Smooth muscle cell of the brain vasculature (primary cell): ENCODE measurements at regions not wholly inside any gene's neighbourhood (a gene's known extent, or its start where the extent isn't known, plus 50 kb on each side); places are given as distances from the start of the nearest gene placed in this dataset.

Source experiments
- DNase-seq: peaks from one replicate; pipeline ENCODE4 v3.0.0-alpha.2; 2012; ENCODE audit warnings: low read depth, low spot score

DNA sequence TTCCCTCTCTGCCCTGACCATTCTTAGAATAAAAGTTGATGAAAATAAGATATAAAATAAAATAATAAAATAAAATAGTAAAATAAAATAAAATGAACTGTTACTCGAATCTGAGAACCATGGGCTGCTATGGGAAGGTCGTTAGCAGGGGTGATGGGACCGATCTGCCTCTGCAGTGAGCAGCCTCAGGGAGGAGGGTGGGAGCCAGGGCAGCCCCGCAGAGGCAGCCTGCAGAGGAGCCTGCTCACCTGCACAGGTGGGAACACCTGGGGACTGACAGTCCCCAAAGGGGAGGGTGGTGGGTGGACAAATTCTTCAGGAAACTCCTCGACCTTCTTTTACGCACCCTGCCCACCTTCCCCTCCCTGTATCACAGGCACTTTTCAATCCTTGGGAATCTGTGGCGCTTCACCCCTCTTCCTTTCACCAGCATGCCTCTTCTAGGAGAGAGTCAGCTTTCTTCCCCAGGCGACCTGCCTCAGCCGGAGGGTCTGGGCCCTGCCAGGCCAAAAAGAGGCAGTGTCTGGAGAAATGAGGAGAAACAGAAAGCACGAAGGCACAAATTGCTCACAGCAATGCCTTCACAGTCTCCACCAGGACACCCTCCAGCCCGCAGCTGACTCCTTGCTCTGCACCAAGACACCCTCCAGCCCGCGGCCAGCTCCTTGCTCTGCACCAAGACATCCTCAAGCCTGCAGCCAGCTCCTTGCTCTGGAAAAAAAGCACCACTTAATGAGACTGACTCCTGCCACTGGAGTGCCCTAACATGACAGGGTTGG is 368.4 kb upstream of the SHH start:
- DNase-seq, result no peak

DNA sequence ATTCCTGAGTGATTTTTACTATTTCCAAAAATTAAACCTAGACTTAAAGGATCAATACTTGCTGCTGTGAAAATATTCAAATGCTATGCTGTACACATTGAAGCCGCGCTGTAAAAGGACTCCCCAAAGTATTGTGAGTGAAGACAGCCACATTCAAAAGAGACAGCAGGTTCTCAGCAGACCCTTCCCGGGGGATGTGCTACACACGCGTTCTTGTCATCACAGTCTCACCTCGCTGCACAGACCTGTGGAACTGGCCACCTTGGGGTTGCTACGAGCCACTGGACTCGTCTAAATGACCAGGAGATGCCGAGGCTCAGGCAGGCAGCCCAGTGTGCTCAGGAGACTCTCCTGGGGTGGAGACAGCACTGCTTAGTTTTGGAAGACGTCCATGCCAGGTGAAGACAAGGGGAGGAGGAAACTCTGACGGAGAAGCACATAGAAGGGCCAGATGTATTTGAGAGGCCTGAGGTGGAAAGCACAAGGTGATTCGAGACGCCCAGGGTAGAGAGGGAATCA is 367.7 kb upstream of the SHH start:
- DNase-seq, result no peak

DNA sequence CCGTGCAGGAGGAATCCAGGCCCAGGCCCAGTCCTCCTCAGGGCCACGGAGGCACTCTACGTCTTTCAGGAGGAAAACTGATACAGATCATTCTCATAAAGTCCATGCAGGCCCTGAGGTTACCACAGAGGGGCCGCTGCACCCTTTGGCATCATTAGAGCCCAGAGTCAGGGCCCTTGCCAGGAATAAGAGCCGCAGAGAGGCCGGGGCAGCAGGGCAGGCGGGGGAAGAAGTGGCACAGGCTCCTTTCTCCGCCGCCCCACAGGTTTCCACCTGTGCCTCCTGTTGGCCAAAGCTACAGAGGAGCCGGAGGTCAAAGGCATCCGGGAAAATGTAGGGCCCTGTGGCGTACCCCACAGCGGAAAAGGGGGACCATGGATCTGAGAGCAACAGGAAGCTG is 366.6 kb upstream of the SHH start:
- DNase-seq, result no peak

DNA sequence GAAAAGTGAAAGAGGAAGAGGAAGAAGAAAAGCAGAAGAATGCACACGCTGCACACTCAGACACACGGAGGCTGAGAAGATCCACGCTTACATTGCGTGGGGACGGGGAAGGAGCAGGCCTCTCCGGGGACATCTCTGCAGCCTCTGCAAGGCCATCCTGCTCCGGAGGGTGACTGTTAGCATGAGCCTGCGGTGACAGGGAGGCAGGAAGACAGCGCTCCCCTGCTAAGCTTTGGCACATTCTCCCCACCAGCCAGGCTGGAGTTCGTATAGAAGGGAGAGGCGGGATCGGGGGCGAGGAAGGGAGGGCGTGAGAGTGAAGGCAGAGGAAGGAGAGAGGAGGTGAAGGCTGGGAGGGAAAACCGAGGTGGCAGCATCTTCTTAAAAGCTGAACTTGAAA is 366.0 kb upstream of the SHH start:
- no peak for DNase-seq

DNA sequence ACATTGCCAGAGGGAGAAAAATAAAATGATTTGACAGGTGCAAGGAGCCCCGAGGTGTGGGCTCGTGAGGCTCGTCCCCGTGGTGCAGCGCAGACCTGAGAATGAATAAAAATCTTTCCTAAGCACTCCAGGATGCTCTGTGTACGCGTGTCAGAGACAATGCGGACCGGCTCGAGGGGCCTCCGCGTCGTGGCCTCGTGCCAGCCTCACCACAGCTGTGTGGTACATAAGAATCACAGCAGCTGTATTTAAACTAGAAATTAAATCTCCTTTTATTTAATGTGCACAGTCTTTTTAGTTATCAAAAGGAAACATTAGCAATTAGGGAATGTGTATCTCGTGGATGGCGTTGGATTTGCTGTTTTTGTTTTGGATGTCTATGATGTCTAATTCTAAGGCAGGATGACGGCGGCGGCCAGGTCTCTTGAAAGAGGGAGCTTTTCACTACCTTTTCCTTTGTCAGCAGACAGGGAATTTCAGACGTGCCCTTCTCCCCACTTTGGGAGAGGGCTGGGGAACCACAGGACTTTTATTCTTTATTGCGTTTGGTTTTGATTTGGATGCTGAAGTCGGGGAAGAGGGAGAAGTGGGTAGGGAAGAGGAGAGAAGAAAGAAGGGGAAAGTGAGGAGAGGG is 365.3 kb upstream of the SHH start:
- no peak for DNase-seq

DNA sequence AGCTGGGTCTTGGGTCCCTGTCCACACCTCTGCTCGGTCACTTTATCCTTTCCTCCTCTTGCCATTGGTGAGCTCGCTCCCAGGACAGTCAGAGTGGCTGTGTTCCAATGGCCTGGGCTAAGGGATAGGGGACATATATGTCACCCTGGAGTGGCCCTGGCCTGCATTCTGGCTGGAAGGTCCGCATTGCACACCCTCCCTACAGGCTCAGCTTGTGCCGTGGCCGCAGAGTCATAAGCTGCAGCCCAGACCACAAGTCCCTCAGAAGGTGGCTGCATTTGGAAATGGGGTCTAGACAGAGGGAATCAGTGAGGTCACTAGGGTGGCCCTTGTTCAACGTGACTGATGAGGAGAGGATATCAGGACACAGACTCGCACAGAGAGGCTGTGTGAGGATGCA is 363.8 kb upstream of the SHH start:
- no peak for DNase-seq

DNA sequence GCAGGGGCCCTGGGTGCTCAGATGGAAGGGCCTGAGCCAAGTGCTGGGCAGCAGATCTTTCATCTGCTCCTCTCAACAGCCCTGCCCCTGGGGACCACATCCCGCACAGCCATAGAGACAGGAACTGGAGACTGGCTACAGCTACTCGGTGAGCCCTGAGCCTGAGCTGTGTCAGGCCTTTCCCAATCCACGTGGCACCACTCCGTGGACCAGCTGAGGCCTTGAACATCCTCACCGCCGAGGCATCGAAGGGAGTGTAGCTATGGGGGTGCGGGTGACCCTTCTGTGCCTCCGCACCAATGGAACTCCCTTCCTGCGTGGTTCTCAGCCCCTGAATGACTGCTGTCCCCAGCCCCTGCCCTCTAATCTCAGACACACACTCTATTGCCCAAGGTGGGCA is 362.7 kb upstream of the SHH start:
- DNase-seq, result no peak

DNA sequence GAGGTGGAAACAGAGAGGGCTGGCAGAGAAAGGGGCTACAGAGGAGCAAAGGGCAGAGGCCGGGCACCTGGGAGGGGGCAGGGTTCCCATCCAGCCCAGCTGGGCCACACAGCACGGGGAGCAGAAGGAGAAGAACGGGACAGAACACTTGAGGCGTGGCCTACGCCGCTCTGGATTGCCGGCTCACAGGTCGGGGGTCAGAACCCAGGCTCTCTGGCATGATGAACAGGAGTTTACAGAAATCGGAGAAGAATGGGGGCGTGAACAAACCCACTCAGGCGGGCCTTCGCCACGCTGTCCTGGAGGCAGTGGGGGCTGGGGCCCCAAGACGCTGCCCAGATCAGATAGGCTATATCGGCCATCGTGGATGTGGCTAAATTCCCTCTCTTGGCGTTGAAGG is 362.2 kb upstream of the SHH start:
- DNase-seq, result no peak

DNA sequence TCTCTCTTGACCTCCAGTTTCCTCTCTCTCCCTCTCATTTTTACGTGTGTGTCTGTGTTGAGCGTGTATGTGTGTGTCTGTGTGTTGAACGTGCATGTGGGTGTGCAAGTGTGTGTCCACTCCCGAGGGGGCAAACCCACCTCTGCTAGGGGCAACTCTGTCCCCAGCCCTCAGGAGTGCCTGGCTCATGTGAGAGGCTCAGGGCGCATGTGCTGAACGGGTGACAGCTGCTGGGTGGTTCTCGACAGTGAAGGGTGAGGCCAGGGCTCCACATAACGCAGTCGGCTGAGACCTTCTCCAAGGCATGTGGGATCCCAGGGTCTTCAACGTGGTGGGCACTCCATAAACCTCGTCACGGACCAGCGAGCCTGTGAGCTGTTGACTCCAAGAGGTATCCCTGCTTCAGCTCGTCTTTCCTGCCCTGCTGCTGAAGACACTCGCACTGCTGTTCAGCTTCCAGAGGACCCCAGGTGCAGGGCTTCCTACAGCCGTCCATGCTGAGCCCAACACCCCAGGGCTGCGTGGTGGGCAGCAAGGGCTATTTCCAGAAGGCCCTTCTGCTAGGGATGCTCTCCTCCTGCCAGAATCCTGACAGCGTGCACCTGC is 361.6 kb upstream of the SHH start:
- no peak for DNase-seq

DNA sequence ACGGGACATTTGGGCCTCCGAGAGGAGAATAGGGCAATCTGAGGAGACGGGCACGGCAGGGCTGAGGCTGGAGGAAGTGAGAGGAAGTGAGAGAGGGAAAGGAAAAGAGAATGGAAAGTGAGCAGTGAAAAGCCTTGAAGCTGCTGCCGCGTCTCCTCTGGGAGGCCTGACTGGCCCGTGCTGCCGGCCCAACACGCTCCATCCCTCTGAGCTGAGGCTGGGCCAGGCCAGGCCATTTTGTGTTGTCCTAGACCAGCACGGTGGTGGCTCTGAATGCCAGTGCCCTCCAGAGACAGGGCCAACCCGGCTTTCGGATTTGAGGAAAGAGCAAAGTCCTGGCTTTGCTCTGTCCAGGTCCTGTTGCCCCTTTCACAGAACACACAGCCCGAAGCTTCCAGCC is 361.1 kb upstream of the SHH start:
- no peak for DNase-seq

DNA sequence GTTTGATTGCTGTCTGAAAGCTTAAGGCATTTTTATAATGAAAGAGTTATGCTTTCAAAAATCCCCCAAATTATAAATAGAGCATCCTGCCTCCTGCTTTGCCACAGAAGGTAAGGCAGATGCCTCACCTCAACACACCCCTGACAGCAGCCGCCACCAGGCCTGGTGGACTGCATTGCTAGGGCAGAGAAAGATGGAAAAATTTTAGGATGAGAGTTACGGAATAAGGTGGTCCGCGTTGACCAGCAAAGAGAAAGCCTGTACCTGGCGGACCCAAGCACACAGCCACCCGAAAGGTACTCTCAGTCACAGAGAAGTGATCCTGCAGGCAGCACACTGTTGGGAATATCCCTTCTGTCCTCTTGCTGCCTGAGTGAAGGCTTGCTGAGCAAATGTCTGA is 360.4 kb upstream of the SHH start:
- no peak for DNase-seq

DNA sequence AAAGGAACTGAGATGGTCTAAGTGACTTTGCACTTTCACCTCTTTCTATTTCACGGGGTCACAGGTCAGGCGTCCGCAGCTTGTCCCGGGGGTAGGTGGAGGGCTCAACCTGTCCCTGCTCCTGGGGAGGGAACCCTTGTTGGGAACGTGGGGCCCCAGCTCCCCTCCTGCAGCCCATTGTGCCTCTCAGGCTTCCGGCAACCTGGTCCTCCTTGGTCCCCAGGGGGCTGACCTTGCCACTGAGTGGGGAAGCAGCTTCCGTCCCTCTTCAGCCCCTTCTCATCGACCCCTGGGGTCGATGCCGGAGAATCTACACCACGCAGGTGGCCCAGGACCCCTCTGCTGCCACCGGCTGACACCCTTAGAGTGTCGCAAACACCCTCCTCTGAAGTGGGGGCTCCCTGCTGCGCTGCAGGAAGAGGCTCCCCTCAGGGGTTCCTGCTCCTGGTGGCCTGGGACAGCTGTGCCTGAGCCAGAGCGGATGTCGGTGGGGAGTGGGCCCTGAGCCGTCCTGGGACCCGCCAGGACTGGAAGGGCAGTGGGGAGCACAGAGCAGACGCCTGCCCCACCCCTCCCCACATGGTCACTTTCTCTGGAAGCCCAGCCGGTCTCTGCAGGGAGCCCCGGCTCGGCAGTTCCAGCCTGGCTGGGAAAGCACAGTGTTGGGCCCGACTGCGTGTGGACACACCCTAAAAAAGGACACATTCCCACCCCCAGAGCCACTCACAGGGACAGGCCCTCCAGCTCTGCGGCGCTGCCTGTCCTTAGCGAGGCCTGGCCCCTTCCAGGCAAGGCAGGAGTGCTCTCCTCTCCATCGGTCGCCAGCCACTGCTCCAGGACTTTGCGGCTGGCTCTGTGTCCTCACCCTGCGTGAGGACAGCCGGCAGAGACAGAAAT is 357.5 kb upstream of the SHH start:
- no peak for DNase-seq

DNA sequence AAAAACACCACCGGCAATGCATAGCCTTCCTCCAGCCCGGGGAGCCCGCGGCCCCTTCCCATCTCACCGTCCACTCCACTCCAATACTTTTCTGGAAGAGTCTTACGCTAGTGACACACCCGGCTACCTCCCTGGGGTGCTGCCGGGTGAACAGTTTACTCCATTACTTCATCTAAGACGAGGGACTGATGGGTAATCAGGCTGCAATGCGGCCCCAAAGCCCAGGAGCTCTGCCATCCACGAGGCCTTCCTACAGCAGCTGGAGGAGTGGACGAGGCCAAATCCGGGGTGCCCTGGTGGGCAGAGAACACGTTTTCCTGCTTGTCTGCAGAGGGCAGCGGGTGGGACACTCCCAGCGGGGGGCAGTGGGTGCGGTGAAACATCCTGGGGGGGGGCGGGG is 356.2 kb upstream of the SHH start:
- no peak for DNase-seq

DNA sequence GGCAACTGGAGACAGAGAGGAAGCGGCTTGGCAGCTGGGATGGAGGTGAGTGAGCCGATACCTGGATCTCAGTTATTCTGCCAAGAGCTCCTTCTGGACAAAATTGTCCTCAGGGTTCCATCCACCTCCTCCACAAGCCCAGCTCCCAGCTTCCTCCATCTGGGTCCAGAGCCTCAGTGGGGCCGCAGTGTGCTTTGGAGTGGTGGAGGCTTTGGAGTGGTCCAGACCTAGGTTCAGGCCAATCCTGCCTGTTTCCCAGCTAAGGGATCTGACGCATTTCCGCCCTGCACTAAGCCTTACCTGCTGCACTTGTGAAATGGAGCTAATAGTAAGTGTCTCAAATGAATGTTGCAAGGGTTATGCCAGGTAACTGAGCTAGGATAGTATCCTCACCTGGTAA is 355.7 kb upstream of the SHH start:
- DNase-seq, result no peak

DNA sequence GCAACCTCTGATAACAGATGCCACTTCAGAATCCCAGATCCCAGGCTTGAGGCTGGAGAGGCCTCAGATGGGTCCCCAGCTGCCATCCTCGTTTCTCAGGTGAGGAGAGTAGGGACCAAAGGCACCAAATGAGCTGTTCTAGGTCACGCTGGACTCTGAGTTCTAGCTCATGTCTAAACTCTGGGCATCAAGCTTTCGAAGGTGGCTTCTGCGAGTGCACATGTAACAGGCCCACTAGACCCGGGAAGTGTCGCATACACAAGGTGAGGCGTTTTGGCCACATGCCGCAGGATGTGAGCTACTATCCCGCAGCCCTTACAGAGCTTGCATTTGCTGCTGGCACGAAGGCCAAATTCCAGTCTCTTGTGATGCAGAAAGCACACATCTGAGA is 355.1 kb upstream of the SHH start:
- DNase-seq, result no peak

DNA sequence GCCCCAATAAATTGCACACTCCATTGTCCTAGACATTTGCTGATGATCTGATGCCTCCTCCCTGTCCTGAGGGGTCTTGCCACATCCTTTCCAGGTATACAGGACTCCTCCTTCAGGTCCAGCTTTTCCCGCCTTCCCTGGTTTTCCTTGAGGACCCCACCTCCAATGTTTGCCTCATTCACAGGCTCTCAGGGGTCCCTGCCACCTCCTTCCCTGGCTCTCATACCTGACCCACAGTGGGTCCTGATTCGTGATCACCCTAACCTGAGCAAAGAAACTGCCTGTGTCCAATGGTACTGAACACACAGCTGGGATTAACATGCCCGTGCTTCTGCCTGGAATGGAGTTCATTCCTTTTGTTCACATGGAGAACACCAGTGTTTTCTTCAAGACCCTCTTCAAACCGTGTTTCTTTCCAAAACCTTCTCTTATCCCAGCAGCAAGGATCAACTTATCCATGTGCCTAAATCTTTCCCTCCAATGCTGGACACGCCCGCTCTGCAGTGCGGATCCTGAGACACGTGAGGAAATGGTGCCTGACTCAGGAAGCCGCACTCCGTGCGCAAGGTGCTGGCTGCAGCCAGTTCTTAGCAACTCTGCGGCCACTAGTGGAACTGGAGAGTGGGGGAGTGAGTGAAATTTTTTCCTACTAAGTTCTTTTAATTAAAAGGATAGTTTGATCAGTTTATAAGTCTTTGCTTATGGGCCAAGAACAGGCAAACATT is 354.6 kb upstream of the SHH start:
- no peak for DNase-seq

DNA sequence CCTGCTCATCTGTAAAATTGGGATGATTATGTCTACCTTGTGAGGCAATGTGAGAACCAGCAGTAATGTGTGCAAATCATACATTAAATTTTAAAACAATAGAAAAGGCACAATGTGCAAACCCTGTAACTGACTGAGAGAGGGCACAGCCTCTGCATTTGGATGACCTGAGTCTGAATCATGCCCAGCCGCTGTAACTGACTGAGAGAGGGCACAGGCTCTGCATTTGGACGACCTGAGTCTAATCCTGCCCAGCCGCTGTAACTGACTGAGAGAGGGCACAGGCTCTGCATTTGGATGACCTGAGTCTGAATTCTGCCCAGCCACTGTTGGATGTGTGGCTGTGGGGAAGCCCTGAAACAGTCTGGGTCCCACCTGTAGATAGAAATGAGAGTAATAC is 351.5 kb upstream of the SHH start:
- no peak for DNase-seq

DNA sequence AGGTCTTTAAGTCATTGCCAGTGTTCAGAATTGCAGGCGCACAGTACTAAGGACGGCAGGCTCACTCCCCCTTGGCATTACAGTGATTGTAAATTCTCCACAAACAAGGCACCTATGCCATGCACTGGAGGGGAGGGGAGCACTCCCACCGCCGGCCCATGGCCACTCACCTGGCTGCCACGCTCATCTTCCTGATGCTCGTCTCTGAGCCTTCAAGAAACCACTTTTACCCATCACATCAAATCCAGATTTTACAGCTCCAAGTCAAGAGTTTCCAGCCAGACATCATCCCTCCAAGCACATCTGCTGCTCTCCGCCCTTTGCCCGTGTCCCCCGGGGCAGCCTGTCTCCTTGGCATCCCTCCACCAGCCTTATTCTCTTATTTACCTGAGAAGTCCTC is 350.2 kb upstream of the SHH start:
- no peak for DNase-seq

DNA sequence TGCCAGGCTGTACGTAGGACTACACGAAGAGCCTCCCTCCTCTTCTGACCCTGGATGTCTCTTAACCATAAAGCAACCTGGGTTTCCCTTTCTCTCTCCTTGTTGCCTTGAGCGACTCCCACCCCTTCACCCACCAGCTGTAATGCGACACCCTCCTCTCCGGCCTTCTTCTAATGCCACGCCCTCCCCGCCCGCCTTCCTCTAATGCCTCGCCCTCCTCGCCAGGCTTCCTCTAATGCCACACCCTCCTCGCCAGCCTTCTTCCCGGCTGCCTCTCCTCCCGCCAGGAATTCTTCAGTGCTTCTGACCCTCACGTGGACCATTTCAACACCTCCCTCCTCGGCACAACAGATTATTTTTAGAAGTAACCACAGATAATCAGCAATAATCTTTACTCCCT is 348.5 kb upstream of the SHH start:
- no peak for DNase-seq

DNA sequence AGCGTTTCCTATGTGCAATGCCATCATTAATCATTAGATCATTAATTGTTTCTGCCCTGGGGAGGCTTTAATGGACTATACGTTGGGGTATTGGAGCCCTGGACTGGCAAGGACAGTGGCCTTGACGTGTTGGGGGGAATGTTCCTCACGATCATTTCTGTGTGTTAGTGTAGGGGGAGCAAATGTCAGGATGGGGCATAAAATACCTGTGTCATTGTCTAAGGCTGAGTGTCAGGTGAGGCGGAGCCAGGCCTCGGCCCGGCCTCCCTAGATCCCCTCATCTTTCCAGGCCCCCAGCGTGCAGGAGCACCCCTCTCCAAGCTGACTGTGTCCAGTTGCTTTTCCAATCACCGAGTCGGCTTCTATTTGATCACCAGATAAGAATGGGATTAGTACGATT is 346.4 kb upstream of the SHH start:
- no peak for DNase-seq

DNA sequence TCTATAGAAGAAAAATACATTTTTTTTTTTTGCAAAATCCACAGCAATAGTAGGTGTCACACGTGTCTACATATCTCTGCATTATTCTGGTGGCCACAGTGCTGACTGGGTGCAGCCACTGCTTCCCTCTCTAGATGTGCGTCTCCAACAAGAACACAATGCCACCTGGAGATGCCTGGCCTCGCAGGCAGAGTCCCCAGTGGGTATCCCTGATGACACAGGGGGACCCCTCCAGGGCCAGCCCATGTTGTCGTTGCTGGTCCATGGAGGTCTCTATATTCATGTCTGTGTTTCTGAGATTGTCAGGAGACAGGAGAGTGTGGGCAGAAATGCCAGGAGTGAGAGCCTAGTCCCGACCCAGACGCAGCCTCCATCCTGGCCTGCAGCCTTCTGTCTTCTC is 345.9 kb upstream of the SHH start:
- DNase-seq, result no peak
